ENCODE measurements at regions not wholly inside any gene's neighbourhood (a gene's known extent, or its start where the extent isn't known, plus 50 kb on each side); places are given as distances from the start of the nearest gene placed in this dataset.

DNA sequence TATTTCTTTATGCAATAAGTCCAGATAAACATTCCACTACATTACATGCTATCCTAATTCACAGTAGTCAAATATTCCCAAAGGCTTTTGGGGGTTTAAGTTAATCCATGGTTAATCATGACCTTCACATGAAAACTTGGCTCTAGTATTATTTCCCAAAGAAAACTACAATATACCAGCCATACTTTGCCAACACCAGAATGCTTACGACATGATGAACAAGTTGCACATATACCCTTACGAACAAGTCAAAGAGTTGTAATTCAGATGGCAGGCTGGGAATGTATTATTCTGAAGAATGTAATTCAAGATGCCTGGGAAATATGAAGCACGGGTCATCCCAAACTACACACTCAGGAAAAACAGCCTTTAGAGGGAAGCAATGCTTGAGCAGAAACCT lies 499.6 kb downstream of the PPARGC1A start:
- no peak for DNase-seq

DNA sequence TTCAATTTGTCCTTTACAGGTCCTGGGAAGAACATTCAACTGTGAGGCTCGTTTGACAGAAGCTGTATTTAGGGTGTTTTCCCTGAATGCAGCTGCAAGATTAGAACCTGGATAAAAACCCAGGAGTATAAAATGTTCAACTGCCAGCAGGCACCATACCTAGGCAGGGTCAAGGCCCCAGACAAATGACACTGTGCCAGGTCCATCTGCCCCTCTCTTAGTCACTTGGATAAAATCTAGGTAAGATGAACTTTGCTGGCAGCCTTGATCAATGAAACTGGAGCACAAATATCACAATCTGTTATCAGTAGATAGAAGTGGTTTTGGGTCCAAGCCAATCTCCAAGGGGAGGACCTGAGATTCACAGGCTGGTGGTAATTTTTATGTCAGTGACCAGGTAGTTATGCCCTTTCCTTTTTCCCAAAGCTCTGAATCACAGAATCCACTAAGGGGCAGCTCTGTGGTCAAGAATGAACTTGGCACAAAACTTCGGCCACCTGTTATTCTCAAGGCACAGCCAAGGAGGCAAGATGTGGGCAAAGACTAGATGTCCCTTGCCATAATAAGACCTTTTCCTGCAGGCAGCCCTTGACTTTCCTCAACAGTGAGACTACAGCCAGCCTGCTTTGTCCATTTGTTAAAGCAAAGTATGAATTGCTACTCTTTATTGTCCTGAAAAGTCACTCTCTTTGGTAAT lies 501.0 kb downstream of the PPARGC1A start:
- no peak for DNase-seq

DNA sequence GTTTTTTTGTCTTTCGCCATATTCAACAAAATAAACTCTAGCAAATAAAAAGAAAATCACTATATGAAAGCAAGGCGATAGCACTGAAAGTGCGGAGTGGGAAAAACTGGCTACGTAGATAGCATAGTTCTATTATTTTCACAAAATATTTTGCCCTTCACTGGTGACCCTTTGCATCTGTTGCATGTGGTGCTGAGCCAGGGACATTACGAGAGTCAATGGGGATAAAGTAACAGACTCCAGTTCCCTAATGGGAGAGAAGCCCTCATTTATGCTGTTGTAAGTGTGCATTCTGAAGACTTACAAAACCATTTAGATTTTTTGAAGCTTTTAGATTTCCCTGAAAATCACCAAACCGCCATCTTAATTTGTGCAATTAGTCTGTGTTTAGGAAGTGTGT lies 501.6 kb downstream of the PPARGC1A start:
- DNase-seq = no peak

DNA sequence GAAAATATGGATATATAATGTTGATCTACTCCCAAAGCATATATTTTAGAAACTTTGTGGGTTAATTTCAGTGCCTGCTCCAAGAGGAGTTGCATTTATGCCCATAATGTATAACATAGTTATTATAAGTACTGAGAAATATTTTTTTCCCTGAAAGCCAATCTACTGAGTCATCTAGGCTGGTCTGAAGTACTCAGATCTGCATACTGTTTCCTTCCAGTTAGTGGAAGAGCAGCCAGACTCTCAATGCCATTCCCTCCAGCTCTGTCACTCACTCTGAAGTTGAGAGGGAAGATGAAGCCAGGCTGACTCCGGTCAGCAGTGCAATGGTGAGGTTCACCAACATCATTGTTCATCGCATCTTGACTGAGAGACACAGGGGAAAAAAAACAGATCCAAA lies 505.1 kb downstream of the PPARGC1A start:
- no peak for DNase-seq

DNA sequence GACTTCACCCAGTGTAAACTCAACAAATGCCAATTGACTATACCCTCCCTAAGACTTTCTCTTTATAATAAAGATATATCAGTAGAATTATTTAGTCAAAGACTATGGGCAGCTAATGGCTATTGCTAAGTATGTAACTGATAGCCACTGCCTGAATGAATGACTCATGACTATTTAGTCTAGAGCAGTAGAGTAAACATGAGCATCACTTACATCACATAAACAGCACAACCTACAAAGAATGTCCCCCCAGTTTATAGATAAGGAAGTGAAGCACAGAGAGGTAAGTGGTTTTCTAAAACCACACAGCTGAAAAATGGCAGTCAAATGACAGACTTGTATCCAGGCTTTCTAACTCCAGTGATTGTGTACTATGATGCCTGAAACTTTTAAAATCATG lies 507.0 kb downstream of the PPARGC1A start:
- DNase-seq = no peak

DNA sequence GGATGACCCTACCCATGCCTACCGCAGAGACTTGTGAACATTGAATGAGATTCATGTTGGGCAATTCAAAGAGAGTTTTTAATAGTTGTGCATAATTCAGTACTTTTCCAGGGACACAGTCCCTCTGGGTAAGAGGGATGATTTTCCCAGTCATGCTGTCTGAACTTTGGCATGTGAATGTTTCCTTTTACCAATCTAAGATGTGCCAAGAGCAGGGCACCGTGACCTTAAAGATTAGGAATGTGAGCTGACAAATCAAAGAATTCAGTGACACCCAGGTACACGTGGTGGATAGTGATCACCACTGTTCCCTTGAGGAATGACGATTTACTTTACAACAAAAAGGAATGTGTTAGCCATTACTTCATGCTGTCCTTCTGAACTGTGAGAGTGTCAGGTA lies 515.6 kb downstream of the PPARGC1A start:
- no peak for DNase-seq

DNA sequence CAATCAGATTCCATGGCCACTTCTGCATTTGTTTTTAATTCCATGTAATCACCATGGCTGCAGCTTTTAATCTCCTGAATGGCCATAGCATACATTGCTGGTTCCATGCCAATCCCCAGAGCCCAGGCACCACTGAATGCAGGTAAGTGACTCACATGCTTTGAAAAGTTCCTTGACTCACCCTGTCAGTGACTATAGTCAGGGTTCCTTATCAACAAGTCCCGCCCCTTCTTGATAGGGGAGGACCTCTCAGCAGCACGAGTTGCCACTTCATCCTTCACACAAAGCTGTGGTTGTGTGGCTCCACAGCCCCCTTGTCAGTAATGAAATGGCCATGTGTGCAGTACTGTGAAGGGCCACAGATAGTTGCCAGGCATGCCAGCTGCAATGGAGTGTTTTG lies 516.6 kb downstream of the PPARGC1A start:
- no peak for DNase-seq

DNA sequence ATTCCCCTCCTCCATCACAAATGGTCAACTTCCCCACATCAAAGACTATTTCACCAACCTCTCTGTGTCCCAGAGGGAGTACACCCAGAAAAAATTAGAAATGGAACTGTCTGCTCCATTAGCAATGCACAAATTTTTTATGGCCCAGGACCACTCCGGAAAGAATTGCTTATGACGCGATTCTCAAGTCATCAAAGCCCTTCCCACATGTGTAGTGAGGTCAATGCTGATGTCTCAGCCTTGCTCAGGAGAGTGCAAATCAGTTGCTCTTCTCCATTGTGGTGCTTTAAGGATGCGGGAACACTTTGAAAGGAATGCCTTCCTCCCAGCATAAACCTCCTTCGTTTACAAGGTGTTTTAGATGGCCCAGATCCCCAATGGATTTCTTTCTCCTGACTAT lies 518.3 kb downstream of the PPARGC1A start:
- DNase-seq = no peak

DNA sequence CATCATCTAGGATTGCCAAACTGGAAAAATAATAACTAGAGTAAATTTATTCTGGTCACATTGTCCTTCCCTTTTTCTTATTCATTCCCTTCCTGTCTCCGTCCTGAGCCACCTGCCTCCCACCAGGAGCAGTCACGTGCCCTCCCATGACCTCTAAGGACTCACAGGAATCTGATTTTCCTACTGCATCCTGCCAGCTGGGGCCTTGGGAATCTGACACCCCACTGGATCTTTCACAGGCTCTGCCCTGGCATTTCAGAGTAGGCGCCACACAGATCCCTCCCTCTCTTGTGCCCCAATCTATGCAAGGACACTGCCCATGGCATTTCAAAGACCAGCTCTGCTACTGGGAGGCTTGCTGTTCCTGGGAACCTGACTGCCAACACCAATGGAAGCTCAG lies 520.5 kb downstream of the PPARGC1A start:
- DNase-seq = no peak

DNA sequence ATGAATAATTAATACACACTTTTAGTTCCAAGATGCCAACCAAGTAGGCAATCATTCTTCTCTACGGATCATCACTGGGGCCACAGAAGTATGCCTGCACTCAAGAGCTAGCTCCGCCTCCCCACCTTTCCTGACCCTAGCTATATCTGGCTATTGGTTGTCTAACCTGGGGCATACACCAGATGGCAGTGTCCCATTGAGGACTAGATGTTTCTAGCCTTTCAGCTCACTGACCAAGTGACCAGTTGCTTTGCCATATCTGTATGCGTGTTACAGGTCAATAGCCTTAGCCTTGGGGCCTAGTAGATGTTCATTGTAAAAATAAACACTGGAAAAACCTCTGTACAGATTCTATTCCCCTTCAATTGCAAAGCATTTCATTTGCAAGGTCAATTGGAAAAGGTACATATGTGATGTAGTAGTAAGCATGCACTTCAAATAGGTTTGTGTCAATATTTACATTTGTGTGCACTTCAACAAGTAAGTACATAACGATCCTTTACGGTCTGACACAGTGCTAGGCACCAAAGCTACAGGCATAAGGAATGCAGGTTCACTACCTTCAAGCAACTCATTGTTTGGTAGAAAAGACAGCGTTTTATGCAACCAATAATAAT lies 521.7 kb downstream of the PPARGC1A start:
- no peak for DNase-seq

DNA sequence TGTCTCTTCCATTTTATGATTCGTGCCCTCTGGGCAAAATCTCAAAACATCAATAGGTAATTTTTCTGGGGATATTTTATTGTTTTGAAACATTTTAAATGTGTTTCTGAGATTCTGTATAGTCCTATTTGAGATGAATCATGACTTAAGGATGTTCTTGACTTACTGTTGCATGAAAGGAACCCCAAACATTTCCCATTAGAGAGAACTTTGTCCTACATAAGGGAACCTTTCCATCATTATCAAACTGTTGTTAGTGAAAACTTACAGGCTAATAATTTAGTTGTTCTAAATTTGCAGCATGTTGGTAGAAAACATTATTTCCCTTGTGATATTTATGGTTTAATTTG lies 523.3 kb downstream of the PPARGC1A start:
- DNase-seq = no peak

DNA sequence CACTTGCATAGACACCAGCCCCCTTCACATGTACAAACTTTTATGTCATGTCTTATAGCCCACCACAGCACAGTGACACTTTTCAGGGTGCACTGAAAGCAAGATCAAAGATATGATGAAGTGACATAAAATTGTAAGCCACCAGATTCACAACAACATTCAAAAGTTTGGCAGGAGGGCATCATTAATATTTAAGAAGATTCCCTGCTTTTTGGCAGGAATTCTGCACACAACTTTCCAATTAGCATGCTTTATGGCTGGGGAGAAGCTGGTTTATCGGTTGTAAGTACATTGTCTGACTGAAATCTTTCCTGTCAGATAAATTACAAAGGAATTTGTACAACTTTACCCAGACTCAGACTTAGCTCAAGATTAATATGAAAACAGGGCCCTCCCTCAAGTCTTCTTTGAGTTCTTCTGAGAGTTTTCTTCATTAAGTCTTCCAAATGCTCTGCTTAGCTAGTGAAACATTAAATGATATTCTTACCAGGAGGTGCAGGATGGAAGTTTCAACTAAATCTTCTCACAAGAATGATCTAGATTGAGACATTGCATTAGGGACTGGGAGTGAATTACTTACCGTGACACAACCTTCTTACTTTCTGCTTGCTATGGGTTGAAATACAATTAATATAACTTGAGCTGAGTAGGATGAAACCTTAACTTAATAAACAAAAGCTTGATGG lies 523.8 kb downstream of the PPARGC1A start:
- no peak for DNase-seq

DNA sequence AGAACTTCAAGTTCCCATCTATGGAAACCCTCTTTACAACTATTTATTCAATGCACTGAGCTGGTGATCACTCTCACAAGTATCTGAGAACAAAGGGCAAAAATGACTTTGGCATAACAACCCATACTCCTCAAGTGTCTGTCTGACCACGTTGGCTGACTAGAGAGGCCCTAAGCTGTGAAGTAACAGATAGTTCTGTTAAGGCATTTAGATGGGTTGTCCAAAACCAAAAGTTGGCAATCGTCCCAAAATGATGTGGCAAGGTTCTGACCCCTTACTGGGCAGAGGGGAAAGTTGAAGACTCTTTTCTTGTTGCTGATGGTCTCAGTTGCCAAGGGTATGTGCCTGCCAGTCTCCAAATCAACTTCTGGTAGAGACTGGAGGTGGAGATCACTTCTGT lies 524.8 kb downstream of the PPARGC1A start:
- DNase-seq = no peak

DNA sequence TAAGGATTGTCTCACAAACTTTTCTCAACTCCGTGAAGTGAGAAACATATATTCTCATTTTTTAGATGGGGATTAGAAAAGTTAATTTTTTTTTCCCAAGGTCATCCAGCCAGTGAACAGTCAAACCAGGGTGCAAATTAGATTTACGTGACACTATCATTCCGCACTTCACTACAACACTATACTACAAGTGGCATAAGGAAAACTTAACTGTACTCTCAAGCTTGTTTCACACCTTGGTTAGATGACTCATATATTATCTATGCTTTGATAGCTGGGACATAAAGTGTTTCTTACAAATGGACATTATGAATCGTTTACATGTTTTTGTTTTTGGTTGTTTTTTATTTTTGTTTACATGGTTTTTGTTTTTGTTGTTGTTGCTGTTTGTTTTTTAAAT lies 525.7 kb downstream of the PPARGC1A start:
- no peak for DNase-seq

DNA sequence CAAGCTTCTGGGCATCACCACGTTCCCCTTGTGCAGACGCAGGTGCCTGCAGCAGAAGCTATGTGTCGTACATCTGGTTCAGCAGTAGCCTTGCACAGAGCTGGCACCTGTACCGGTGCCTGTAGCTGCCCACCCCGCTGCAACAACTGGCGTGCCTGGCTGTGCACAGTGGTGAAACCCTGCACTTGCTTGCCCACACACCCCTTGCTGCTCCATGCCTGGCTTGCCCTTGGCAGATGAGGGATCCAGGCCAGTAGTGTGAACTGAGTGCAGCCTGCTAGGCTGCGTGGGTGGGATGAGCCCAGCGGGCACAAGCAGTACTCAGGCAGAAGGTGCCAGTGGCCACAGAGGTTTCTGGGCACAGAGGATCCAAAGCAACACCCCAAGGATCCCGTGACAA lies 528.4 kb downstream of the PPARGC1A start:
- no peak for DNase-seq

DNA sequence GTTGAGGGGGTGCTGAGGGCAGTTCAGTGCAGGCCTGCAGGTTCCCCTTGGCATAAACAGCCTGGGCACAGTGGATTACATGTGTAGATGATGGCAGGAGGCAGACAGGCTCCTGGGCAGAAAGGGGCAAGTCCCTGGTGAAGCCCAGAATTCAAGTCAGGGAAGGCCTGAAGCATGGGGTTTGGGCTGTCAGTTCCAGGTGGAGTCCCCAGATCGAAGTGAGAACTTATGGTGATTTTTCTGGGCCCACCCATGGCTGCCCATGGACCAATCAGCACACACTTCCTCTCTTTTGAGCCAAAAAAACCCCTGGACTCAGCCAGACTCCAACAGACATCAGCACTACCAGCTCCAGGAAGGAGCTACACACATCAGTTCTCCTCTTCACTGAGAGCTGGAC lies 529.1 kb downstream of the PPARGC1A start:
- DNase-seq = no peak

DNA sequence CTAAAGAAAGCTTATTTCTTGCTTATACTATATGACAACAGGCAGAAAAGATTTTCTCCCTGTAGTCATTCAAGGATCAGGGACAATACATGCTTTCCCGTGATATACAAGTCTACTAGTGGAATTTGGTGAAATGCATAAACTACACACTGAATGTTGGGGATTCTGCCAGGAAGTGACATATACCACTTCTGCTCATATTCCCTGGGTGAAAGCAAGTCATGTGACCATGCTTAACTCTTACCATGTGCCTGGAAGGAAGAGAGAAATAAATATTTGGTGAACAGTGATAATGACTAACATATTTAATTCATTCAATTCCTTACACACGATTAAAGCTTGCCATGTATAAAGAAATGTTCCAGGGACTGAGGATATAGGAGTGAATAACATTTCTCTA lies 534.6 kb downstream of the PPARGC1A start:
- no peak for DNase-seq

DNA sequence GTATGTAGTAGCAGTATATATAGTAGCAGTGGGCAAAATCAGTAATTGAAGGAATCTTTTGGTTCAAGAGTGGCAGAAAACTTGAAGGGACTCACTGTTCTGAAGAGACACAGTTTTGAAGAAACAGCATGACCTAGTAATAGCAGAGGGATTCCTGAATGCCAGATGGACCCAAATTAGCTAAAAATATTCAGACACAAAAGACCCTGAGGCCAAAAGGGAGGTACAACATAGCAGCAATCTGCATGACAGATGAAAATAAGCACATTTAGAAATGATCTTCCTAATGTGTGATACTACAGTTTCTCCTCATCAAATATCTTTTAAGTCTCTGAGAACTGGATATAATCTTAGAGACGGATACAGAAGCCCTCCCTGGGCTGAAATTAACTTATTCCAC lies 536.6 kb downstream of the PPARGC1A start:
- DNase-seq = no peak

DNA sequence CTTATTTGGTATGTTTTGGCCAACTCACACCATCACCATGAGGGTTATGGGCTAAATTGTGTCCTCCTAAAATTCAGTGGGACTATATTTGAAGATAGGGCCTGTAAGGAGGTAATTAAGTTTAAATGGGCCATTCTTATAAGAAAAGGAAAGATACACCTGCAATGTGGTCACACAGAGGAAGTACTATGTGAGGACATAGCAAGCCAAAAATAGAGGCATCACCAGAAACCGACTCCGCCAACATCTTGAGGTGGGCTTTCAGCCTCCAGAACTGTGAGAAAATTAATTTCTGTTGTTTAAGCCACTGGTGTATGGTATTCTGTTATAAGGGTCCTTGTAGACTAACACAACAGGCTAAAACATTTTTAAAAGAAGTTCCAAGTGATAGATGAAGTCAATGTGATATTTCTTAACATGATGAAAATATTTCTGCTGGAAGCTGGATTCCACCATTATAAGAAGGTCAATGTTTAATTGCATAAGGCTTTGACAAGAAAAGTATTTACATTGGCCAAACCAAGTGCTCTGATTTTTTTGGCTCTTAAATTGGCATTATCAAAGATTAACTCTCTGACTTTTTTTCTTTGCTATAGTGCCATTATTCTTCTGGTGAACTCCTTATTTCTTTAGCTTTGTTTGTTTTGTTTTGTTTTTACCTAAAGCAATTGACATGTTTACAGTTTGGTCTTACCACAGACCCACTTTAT lies 540.9 kb downstream of the PPARGC1A start:
- no peak for DNase-seq

DNA sequence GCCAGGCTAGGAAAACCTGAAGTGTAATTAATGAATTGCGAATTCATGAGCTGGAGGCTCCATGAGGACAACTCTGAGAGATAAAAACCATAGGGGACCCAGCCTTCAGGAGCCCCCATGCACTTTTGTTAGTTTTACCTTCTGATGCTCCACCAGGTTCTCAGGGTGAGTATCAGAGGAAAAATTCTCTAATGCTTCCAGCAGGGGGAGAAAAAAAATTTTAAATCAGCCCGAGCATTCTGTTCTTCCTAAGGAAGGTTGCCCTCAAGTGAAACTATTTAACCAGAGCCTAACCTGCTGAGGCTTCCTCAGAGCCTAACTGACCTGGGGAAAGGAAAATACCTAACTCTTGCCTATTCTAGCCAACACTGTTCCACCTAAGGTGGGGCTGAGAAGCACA lies 552.6 kb downstream of the PPARGC1A start:
- no peak for DNase-seq

DNA sequence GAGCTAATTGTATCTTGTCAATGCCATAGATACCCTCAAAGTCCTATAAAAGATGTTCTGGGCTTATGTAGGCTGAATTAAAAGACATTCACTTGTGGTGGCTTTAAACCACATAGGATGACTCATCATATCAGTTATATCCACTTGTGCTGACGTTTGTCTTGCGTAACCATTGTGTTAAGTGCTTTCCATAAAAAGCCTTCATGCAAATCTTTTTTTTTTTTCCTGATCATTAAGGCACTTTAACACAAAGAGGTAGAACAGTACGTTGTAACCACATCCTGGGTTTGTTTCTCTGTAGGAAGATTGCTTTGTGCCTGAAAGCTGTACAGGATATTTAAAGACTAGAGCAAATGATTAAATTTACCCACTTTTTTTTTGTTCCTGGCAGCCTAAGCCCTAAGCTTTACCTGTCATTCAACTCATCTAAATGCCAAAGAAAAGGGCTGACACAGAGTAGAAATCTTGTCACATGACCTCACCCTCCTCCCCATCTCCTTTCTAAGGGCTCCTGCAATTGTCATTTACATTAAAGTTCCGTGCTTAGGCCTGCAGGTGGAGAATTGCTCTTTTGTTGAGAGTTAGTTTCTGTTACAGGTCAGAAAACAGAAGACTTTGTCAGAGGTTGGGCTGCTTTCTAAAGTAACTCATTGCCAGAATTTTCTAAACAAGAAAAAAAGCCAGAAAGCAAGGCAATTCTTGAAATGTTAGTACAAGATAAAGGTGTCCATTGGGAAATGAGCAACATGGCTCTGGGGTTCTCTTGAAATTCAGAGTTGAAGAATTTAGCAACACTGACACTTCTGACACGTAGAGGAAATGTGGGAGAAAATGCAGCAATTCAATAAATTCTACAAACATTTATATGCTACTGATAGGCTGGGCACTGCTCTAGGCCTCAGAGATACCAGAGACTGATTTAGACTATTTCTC lies 555.6 kb downstream of the PPARGC1A start:
- DNase-seq = no peak

DNA sequence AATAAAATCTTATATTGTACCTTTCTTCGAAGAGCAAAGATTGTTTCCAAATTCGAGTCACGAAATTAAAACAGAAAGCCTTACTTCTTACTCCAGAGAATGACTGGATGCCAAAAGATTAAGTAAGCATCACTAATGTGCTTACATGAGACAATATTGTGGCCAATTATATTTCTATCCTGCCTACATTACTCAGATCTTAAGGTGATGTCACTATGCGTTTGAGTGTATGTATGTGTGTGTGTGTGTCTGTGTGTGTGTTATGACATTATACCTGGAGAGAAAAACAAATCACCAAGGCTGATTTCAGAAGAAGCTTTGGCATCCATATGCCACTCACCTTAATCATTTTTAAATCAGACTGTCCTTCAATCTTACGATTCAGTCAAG lies 556.3 kb downstream of the PPARGC1A start:
- no peak for DNase-seq

DNA sequence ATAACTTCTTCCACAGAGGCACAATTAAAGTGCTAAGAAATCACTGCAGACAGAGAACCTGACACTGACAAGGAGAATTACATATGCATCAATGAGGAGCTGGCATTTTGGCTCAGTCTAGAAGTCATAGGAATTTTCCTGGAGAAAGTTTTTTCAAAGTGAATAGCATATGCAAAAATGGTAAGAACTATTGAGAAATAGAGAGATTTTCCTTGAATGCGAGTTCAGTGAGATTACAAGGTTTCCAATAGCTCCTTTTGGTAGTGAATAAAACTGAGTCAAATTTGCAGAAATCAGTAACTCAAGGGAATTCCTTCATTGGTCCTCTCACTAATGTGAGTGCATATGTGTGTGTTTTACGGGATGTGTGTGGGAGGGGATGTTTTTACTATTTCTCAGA lies 557.5 kb downstream of the PPARGC1A start:
- DNase-seq = no peak

All from retina (tissue), 1 donor.